CD4-positive, alpha-beta T cell treated with Interleukin-2 at 100 ng/mL for 4 hours (primary cell): ENCODE measurements at regions not wholly inside any gene's neighbourhood (a gene's known extent, or its start where the extent isn't known, plus 50 kb on each side); places are given as distances from the start of the nearest gene placed in this dataset.
"Not testable (repeated sequence)": the region's sequence is repeated elsewhere in the genome, so short reads cannot be mapped to it uniquely, and the experiment has no call there.

ENCODE experiments used
- DNase-seq: peaks from one replicate; pipeline ENCODE4 v3.0.0-alpha.2; 2020; ENCODE audit warnings: low spot score

DNA sequence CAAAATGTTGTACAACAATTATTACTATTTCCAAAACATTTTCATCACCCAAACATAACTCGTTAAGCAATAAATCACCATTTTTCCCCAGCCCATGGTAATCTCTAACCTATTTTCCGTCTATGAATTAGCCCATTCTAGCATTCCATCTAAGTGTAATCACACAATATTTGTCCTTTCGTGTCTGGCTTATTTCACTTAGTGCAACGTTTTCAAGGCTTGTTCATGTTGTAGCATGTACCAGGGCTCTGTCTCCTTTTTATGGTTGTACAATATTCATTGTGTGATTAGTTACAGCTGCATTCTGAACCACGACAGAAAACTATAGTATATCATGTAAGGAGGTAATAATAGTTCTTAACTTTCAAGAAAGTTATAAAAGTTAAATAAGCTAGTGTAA lies 656.0 kb upstream of the HS3ST1 start:
- no peak for DNase-seq

DNA sequence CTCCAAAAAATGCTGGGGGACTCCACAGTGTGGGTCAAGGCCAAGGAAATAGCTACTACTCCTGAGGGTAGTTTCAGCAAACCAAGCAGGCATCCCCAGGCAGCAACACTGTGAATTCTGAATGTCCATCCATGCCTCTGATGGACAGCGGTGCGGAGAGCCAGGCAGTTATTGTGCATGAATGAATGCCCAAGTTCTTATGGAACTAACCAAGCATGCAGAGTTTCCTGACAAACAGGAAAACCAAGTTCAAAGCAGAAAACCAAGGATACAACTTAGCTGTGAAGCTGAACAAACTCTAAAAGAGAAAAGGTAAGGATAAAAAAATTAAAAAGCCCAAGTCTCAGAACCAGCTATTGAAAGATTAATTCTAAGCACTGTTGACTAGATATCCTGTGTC lies 642.6 kb upstream of the HS3ST1 start:
- DNase-seq = no peak

DNA sequence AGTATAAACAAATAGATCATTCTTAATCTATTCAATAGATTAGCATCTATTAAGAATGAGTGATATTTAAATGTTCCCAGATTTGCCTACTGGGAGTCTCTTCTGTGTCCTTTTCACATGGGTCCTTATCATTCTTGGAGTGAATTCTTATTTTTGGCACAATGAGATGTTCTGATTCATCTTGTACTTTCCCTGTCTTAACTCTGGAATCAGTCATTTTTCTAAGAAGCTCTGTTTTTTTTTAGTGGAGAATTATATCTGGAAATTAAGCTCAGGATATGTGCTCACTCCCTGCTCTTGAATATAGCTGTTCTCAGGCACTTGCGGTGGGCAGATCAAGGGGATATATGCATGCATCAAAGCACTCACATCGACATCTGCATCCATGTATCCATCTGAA lies 625.3 kb upstream of the HS3ST1 start:
- DNase-seq = no peak

DNA sequence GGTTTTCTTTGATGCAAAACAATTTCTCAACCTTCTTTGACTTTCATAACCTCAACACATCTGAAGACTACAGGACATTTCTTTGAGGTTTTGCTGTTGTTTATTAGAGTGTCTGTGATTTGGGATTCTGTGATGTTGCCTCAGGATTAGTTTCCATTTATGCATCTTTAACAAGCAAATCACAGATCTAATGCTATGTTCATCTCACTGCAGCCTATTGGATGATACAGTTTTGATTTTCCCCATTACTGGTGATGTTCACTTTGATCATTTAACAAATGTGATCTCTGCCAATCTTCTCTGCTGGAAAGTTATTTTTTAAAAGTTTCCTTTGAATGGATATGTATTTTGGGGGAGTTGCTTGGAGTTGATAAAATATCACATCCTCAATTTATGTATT lies 624.9 kb upstream of the HS3ST1 start:
- no peak for DNase-seq

DNA sequence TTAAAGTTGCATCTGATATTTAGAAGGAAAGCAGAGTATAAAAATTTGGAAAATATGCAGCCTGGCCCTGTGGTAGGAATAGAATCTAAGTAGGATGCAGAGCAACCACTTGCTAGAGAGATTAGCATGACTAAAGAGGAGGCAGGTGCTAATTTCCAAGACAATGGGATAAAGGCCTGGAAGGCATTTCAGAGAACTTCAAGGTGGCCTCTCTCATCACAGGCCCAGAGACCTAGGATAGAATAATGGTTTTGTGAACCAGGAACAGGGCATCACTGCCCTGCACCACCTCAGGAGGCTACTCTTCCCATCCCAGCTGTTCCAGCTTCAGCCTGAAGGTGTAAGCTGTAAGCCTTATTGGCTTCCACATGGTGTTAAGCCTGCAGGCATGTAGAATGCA lies 621.7 kb upstream of the HS3ST1 start:
- DNase-seq = no peak

DNA sequence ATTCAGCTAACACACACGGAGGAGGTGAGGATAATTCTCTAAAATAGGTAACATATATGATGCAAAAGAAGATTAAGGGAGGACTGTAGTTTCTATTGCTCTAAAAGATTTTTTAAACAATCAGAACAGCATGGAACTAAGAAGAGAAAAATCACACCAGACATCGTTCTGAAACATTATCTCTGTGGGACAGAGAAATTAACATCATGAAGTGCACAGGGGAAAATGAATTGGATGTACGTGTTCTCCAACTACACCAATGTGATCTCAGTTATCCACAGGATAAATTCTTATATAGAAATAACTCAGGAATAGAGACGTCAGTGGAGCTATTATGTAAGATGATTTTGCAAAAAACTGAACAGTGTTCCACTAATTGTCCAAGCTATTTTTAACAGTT lies 614.1 kb upstream of the HS3ST1 start:
- DNase-seq = no peak

DNA sequence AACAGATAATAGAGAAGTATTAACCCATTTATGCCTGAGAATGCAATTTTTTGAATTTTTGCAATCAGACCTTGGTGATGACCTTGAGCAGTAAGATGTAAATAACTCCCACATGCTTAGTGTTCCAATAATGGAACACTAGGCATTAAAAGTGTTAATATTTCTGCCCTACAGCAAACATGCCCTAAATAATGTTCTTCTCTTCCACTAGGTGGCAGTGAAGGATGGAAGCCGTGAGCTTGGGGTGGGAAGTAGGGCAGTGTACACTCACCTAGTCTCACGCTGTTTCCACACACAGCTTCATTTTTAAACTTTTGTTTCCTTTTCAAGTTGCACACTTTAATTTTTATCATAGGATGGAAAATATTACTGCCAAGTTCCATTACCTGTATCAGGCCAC lies 613.1 kb upstream of the HS3ST1 start:
- no peak for DNase-seq

DNA sequence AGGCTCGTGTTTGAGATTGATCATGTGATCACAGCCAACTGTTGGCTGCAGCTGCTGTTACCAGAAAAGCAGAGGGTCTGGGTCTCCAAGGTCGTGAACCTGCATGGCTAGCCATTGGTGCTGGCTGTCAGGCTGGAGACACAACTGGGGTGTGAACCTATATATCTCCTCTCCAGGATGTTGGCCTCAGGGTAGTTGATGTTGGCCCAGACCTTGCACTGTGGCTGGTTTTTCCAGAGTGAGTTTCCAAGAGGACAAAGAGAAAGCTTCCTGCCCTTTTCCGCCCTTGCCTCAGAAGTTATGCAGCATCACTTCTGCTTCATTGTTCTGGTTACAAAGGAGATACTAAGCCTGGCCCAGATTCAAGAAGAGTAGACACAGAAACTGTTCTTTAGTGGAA lies 607.8 kb upstream of the HS3ST1 start:
- DNase-seq = no peak

DNA sequence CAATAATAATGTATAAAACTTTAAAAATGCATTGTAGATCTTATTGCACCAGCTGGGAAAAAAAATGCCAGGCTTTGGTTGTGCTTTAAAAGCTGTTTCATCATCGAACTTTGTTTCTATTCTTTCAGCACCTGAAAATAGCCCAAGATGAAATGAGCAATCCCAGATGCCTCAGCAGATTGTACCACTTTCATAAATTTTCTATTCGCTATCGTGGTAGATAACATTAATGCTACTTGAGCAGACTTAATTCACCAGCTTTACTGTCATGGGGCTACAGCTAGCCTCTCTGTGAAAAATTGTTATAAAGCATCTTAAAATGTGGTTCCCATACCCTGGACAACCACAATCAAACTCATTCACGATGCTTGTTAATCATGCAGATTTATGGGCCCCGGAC lies 599.6 kb upstream of the HS3ST1 start:
- DNase-seq = no peak

DNA sequence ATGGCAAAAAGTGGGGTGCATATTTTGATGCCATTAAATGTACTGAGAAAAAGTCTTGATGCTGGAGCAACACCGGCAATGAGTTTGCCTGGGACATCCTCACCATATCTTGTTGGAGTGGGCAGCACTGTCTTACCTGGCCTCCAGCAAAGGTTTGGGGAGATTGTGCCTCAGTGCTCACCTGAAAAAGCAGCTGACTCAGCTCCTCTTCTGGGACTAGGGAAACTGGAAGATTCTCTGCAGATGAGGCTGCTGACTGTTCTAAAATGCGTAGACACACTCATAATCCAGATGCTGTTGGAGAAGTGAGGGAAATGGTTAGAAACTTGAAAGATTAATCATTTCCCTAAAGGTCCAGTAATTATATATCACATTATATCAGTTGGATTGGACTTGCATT lies 593.7 kb upstream of the HS3ST1 start:
- DNase-seq = no peak

DNA sequence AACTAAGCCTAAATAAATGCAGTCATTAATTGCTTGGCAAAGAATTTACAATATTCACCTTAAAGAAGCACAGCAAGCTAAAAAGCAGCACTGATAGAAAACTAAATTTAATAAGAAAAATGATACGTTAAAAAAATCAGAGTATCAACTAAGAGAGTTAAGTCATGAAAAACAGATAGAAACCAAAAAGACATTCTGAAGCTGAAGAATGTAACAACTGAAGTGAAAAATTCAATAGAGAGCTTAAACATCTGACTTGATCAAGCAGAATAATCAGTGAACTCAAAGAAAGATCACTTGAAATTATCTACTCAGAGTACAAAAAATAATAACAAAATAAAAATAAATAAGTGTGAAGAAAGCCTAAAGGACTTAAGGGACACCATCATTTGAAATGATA lies 588.0 kb upstream of the HS3ST1 start:
- DNase-seq = no peak

DNA sequence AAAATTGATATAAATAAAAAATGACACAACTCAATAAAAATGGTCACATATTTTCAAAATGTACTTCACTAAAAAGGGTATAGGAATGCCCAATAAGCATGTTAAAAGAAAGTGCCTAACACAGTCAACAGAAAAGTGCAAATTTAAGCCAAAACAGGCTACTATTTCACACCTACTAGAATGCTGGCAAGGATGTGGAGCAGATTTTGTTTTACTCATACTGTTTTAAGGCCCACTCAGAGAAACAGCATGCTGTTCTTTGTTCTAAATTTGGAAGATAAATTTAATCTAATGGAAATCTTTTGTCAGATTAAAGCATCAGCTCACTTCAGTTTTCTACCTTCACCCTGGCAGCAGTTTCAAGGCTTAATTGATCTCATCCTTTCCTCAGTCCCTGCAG lies 576.8 kb upstream of the HS3ST1 start:
- no peak for DNase-seq

DNA sequence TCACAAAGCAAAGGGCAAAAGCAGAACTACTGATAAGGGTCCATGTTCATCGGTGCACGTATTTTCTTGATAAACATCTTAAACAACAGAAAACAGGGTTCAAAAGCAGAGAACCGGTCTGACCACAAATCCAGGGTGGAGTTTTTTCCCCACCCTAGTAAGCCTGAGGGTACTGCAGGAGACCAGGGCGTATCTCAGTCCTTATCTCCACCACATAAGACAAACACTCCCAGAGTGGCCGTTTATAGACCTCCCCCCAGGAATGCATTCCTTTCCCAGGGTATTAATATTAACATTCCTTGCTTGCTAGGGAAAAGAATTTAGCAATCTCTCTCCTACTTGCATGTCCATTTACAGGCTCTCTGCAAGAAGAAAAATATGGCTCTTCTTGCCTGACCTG lies 567.9 kb upstream of the HS3ST1 start:
- DNase-seq = not testable (repeated sequence)

DNA sequence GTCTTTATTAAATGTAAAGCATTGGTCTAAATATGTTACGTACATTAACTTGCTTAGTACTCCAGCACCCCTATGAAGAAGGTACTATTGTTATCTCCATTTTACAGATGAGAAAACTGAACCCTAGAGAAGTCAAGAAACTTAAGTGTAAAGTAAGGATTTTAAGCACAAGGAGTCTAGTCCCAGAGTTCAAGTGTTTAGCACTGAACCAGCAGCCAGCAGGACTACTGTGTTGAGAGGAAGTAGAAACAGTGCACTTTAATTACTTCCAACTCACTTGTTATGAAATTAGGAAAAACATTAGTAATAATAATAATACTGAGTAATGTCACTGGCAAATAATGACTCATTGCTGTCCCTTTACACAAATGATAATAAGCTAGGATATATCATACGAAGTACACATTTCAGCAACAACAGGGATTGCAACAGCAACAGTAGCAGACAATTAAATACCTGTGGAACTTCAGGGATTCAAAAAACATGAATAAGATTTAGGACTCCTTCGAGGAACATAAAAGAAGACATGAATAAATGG lies 548.1 kb upstream of the HS3ST1 start:
- no peak for DNase-seq

DNA sequence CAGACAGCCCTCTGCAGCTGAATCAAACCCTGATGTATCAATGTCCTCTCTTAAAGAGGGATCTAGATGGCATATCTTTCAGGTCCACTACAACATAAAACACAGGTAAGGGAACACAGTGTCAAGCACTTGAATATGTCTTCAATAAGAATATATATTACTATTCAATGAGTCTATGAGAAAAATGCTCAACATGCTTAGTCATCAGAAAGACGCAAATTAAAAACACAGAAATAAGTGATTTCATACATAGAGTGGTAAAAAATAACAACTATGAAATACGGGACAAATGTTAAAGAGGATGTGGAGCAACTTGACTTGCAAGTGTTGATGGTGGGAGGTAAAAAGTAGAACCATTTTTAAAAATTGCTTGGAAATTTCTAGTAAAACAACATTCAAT lies 544.6 kb upstream of the HS3ST1 start:
- no peak for DNase-seq

DNA sequence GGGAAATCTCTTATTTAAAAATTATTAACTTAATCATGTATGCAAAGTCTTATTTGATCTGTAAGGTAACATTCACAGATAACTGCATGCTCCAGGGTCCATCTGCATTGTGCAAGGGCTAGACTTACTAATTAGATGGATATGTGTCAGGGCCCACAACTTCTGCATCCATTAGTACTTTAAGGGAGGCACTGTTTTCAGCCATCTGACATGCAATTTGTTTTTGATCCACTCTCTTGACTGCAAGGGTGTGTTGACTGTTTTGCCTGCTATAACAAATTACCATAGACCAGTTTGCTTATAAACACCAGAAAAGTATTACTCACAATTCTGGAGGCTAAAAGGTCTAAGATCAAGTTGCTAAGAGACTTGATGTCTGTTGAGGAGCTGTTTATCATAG lies 542.1 kb upstream of the HS3ST1 start:
- DNase-seq = no peak

DNA sequence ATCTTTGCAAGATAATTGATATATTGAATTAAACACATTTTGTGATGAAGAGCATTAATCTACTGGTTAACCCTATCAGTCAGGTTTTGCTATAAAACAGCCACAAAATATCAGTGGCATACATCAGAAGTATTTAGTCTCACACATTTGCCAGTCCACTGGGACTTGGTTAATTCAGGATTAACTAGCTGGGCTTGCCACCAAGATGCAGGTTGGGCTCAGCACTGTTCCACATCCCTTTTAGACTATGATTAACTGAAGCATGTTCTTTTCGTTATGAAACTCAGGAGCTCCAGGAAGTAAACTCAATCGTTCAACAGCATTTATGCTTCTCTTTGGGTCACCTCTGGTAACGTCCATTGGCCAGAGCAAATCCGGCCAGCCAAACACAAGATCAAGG lies 538.1 kb upstream of the HS3ST1 start:
- DNase-seq = no peak

DNA sequence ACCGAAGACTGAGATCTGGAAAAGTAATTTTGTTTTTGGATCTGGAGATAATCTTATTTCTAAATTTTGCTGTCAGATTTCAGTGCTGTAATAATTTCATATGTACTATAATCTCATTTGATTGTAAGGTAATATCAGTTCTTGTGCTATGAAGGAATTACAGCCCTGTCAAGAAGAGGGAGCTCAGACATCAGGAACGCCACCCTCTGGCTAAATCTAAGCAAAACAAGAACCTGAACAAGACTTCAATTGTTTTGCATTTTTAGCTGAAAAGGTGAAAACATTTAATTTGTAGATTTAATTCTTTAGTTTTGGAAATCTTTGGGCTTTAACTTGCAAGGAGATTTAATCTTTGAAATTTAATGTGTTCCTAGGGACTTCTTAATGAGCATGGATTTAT lies 525.4 kb upstream of the HS3ST1 start:
- no peak for DNase-seq

DNA sequence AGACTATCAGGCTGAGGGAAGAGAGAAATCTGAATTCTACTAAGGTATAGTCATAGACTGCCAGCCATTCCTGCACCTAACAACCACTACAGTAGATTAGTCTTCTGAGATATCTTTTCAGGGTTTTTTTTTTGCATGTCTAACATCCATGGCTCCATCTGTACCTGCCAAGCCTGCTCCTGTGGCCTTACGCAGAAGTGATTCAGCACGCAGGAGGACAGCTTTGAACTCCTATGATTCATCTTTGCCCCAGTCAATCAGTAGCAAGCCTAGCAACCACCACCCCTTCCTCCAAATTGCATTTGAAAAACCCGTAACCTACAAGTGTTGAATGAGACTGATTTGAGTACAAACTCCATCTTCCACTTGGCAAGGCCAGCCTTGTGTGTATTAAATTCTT lies 520.7 kb upstream of the HS3ST1 start:
- no peak for DNase-seq

DNA sequence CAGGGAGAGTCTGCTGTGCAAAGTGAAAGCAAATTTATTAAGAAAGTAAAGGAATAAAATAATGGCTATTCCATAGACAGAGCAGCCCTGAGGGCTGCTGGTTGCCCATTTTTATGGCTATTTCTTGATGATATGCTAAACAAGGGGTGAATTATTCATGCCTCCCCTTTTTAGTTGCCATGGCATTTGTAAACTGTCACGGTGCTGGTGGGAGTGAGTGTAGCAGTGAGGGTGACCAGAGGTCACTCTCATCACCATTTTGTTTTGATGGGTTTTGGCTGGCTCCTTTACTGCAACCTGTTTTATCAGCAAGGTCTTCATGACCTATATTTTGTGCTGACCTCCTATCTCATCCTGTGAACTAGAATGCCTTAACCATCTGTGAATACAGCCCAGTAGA lies 518.9 kb upstream of the HS3ST1 start:
- DNase-seq = not testable (repeated sequence)

DNA sequence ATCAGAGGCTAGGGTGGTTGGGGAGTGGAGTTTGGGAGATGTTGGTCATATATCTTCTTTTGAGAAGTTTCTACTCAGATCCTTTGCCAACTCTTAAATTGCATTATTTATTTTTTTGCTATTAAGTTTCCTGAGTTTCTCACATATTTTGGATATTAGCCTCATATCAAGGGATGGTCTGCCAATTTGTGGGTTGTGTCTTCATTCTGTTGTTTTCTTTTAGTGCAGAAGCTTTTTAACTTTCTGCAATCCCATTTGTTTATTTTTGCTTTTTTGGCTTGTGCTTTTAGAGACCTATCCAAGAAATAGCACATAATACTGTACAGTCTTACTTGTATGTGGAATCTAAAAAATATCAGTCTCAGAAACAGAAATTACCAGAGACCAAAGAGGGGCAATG lies 509.2 kb upstream of the HS3ST1 start:
- DNase-seq = no peak

DNA sequence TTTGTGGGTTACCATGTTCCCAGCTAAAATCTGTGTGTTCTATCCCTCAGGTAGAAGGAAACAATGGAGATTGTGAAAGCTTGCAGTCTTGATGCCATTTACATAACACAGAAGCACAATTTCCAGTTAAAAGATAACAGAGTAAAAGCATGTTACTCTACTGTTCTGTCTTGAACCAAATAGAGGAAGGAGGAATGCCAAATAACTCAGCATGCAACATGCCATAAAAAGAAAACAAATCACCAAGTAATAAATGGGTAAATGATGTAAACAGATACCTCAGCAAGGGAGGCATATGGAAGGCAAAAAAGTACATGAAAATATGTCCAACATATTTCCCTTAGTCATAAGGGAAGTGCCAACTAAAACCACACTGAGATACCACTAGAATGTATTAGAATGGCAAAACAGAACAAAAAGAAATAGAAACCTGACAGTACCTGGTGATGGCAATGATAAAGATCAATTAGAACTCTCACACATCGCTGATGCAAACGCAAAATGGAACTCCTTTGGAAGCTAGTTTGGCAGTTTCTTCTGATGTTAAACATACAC lies 502.6 kb upstream of the HS3ST1 start:
- DNase-seq = no peak

DNA sequence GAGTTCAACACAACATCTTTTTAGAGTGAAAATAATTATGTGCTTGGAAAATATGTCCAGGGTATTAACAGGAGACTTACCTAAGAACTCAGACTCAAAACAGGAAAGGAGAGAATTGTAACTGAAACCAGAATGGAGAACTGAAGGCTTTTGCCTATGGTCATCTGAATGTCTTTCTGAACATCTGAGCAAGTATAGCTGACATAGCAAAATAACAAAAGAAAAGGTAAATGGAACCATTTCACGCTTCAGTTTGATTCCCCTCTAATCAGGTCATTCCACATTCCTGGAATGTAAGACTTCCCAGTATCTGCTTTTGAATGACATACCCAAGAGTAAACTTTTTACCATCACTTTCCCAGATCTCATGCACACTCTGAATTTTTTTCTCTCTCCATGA lies 500.4 kb upstream of the HS3ST1 start:
- DNase-seq = no peak

DNA sequence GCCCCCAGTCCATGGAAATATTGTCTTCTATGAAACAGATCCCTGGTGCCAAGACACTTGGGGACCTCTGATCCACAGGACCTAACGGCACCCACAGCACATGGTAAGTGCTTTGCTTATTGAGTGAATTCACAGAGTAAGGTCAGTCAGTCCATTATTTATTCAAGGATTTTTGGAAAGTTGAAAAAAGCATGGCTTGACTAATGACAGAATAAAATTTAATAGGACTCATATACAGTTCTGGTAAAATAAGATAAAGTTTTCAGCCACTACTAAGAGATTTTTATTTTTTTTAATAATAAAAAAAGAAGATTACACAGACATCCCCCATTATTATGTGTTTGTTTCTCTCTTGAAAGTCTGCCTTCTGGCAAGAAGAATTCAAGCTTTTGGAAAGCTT lies 490.6 kb upstream of the HS3ST1 start:
- DNase-seq = no peak

DNA sequence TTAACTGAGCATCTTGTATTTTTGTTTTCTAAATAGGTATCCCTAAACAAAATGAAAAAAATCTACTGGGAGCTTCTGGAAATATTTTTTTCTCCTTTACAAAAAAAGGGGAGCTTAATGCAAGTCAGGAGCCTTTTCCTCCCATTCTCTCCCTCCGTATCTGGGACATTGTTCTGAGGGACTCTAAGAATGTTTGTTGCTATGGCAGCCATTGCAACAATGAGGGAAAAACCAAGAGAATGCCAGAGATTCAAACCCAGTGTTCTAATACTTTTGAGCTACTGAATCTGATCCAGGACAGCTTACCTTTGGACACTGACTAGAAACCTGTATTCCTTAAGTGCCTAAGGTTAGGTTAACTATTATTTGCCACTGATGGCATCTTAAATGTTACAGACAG lies 485.7 kb upstream of the HS3ST1 start:
- no peak for DNase-seq
